H9 (cell line): ENCODE measurements at regions not wholly inside any gene's neighbourhood (a gene's known extent, or its start where the extent isn't known, plus 50 kb on each side); places are given as distances from the start of the nearest gene placed in this dataset.

Experiments
- DNase-seq: peaks from one replicate; pipeline ENCODE4 v3.0.0-alpha.2; 2017
- H2AFZ ChIP-seq: one replicate; pipeline ENCODE4 v1.6.1; 2013; ENCODE audit warnings: mild to moderate bottlenecking, low read length, control low read depth, moderate library complexity
- H2AK5ac ChIP-seq: 2 replicates; pipeline ENCODE4 v1.6.1; 2013; ENCODE audit warnings: low read length, control low read depth, mixed read lengths; ENCODE audit not compliant: insufficient read length
- H2BK120ac ChIP-seq: one replicate; pipeline ENCODE4 v1.6.1; 2013; ENCODE audit warnings: low read depth, mild to moderate bottlenecking, low read length, control low read depth, inconsistent platforms; ENCODE audit not compliant: poor library complexity, severe bottlenecking
- H2BK12ac ChIP-seq: 2 replicates; pipeline ENCODE4 v1.6.1; 2013; ENCODE audit warnings: low read length, control low read depth, mixed read lengths, low read depth; ENCODE audit not compliant: insufficient read length
- H2BK15ac ChIP-seq: 2 replicates; pipeline ENCODE4 v1.6.1; 2013; ENCODE audit warnings: low read depth, low read length, control low read depth
- H2BK20ac ChIP-seq: one replicate; pipeline ENCODE4 v1.6.1; 2013; ENCODE audit warnings: low read depth, mild to moderate bottlenecking, low read length, control low read depth, inconsistent platforms; ENCODE audit not compliant: poor library complexity, severe bottlenecking
- H2BK5ac ChIP-seq: 2 replicates; pipeline ENCODE4 v1.6.1; 2013; ENCODE audit warnings: low read length, control low read depth, mixed read lengths; ENCODE audit not compliant: insufficient read length
- H3K14ac ChIP-seq: 2 replicates; pipeline ENCODE4 v1.6.1; 2013; ENCODE audit warnings: low read length, control low read depth; ENCODE audit not compliant: insufficient read depth
- H3K18ac ChIP-seq: 2 replicates; pipeline ENCODE4 v1.6.1; 2013; ENCODE audit warnings: low read depth, mild to moderate bottlenecking, mixed read lengths, low read length, control low read depth; ENCODE audit not compliant: insufficient read length
- H3K23ac ChIP-seq: 2 replicates; pipeline ENCODE4 v1.6.1; 2013; ENCODE audit warnings: low read length, control low read depth, mixed read lengths, low read depth; ENCODE audit not compliant: insufficient read length
- H3K23me2 ChIP-seq: 2 replicates; pipeline ENCODE4 v1.6.1; 2013; ENCODE audit warnings: low read depth, mild to moderate bottlenecking, mixed read lengths, low read length, control low read depth; ENCODE audit not compliant: insufficient read length, poor library complexity, severe bottlenecking
- H3K27ac ChIP-seq: 2 replicates; pipeline ENCODE4 v1.5.1; 2013; ENCODE audit warnings: low read length, control low read depth, mixed read lengths, low read depth; ENCODE audit not compliant: insufficient read length
- H3K27me3 ChIP-seq: 2 replicates; pipeline ENCODE4 v1.6.1; 2013; ENCODE audit warnings: low read length, control low read depth, inconsistent platforms; ENCODE audit not compliant: insufficient read depth
- H3K4ac ChIP-seq: 2 replicates; pipeline ENCODE4 v1.6.1; 2013; ENCODE audit warnings: low read depth, mild to moderate bottlenecking, control low read depth, inconsistent platforms, low read length, moderate library complexity
- H3K4me1 ChIP-seq: 2 replicates; pipeline ENCODE4 v1.6.1; 2013; ENCODE audit warnings: low read length, control low read depth, inconsistent platforms; ENCODE audit not compliant: insufficient read depth
- H3K4me2 ChIP-seq: 2 replicates; pipeline ENCODE4 v1.6.1; 2013; ENCODE audit warnings: low read length, control low read depth, mixed read lengths; ENCODE audit not compliant: insufficient read length, insufficient read depth
- H3K56ac ChIP-seq: 2 replicates; pipeline ENCODE4 v1.6.1; 2013; ENCODE audit warnings: low read depth, mild to moderate bottlenecking, mixed read lengths, low read length, control low read depth; ENCODE audit not compliant: insufficient read length
- H3K79me1 ChIP-seq: 2 replicates; pipeline ENCODE4 v1.6.1; 2013; ENCODE audit warnings: low read depth, mild to moderate bottlenecking, moderate library complexity, low read length, control low read depth, inconsistent platforms; ENCODE audit not compliant: insufficient read depth, poor library complexity, severe bottlenecking
- H3K79me2 ChIP-seq: 2 replicates; pipeline ENCODE4 v1.6.1; 2013; ENCODE audit warnings: low read length, control low read depth, inconsistent platforms; ENCODE audit not compliant: insufficient read depth
- H3K9ac ChIP-seq: 2 replicates; pipeline ENCODE4 v1.6.1; 2013; ENCODE audit warnings: low read length, control low read depth, mixed read lengths; ENCODE audit not compliant: insufficient read length; ENCODE audit errors: extremely low read depth
- H3K9me3 ChIP-seq: one replicate; pipeline ENCODE4 v1.6.1; 2013; ENCODE audit warnings: low read depth, low read length, inconsistent platforms; ENCODE audit not compliant: control insufficient read depth
- H3T11ph ChIP-seq: one replicate; pipeline ENCODE4 v1.6.1; 2013; ENCODE audit warnings: mild to moderate bottlenecking, low read length, control low read depth, inconsistent platforms
- H4K20me1 ChIP-seq: one replicate; pipeline ENCODE4 v1.6.1; 2013; ENCODE audit not compliant: control insufficient read depth, insufficient read length, insufficient read depth
- H4K5ac ChIP-seq: 2 replicates; pipeline ENCODE4 v1.6.1; 2013; ENCODE audit warnings: low read depth, mild to moderate bottlenecking, mixed read lengths, low read length, control low read depth; ENCODE audit not compliant: insufficient read length
- H4K8ac ChIP-seq: replicated peaks from 2 replicates; pipeline ENCODE4 v1.6.1; 2013; ENCODE audit warnings: low read length, control low read depth, mixed read lengths, low read depth; ENCODE audit not compliant: insufficient read length
- H4K91ac ChIP-seq: 2 replicates; pipeline ENCODE4 v1.6.1; 2013; ENCODE audit warnings: low read depth, mild to moderate bottlenecking, moderate library complexity, mixed read lengths, low read length, control low read depth; ENCODE audit not compliant: insufficient read length
- H3K27ac Mint-ChIP-seq, 3 experiments: 2 replicates in 2 of 3; 3 replicates in 1 of 3; pipeline ENCODE4 v1.8.0; 2020 to 2021; ENCODE audit warnings: mixed read lengths in 3 of 3, mild to moderate bottlenecking in 1 of 3, moderate library complexity in 1 of 3
- H3K27me3 Mint-ChIP-seq: 2 replicates; pipeline ENCODE4 v1.8.0; 2021; ENCODE audit warnings: low read depth, mild to moderate bottlenecking, moderate library complexity, mixed read lengths
- H3K36me3 Mint-ChIP-seq, 3 experiments: 2 replicates in 2 of 3; 3 replicates in 1 of 3; pipeline ENCODE4 v1.8.0; 2020 to 2021; ENCODE audit warnings: low read depth in 3 of 3, mixed read lengths in 3 of 3; ENCODE audit not compliant: insufficient read depth in 1 of 3
- H3K4me1 Mint-ChIP-seq, 2 experiments: 2 replicates each; pipeline ENCODE4 v1.8.0; 2020; ENCODE audit warnings: mixed read lengths in 2 of 2
- H3K4me3 Mint-ChIP-seq, 2 experiments: 2 replicates in 1 of 2; 3 replicates in 1 of 2; pipeline ENCODE4 v1.8.0; 2020 to 2021; ENCODE audit warnings: mild to moderate bottlenecking in 2 of 2, mixed read lengths in 2 of 2, moderate library complexity in 1 of 2
- H3K9me3 Mint-ChIP-seq, 2 experiments: 2 replicates in 1 of 2; 3 replicates in 1 of 2; pipeline ENCODE4 v1.8.0; 2020; ENCODE audit warnings: mild to moderate bottlenecking in 2 of 2, mixed read lengths in 2 of 2, moderate library complexity in 1 of 2
- CTCF ChIP-seq: fragments of 200-600 bp; sonication (generic); conservative IDR thresholded peaks from 3 replicates; pipeline ENCODE4 v1.8.0; 2021; ENCODE audit warnings: antibody characterized with exemption, mild to moderate bottlenecking
- WGBS: extraction: QIAGEN DNeasy Blood & Tissue Kit; methylation state at CpG from one replicate; pipeline ENCODE4 v1.1.7; 2013; ENCODE audit warnings: missing lambda C conversion rate, low lambda C conversion rate, mixed read lengths; ENCODE audit not compliant: insufficient read length; ENCODE audit errors: extremely low coverage; 5-methylcytosine and 5-hydroxymethylcytosine counted together

- no peak overlapping the region for H3K4me3 Mint-ChIP-seq
- no peak overlapping the region for H3T11ph ChIP-seq
- no peaks in the 10 kb centered on the region for H3K23me2 ChIP-seq
- no peak overlapping the region for H4K5ac ChIP-seq
- H3K27ac Mint-ChIP-seq: no peak overlapping the region; a peak in 1 of 7 replicates
- no peak overlapping the region for H3K14ac ChIP-seq
- no peaks in the 10 kb centered on the region for H3K27me3 ChIP-seq
- DNase-seq: no peak
- H3K9ac ChIP-seq: no peak overlapping the region
- WGBS: 100% methylated on average over 2 of the region's 2 CpGs
- H3K4me1 Mint-ChIP-seq: no peaks in the 10 kb centered on the region
- no peak overlapping the region for H4K8ac ChIP-seq
- H3K36me3 Mint-ChIP-seq: peaks cover 0 to 4% (median 0%) of the 10 kb centered on the region in 3 experiments; a peak in 3 of 7 replicates
- no peak overlapping the region for H2BK20ac ChIP-seq
- H2BK12ac ChIP-seq: no peak overlapping the region
- H3K27ac ChIP-seq: no peak overlapping the region
- no peak overlapping the region for H3K18ac ChIP-seq
- peaks cover 0 to 10% of the 10 kb centered on the region in 2 experiments; a peak in 2 of 5 replicates for H3K9me3 Mint-ChIP-seq
- H2AK5ac ChIP-seq: no peak overlapping the region
- no peak overlapping the region for H2AFZ ChIP-seq
- H3K79me2 ChIP-seq: no peaks in the 10 kb centered on the region
- no peaks in the 10 kb centered on the region for H3K27me3 Mint-ChIP-seq
- H3K56ac ChIP-seq: no peak overlapping the region
- no peak overlapping the region for H3K23ac ChIP-seq
- no peaks in the 10 kb centered on the region for H3K4me1 ChIP-seq
- H3K4me2 ChIP-seq: no peak overlapping the region
- TF ChIP-seq CTCF: no peak
- no peaks in the 10 kb centered on the region for H4K20me1 ChIP-seq
- H2BK5ac ChIP-seq: no peak overlapping the region
- no peaks in the 10 kb centered on the region for H3K79me1 ChIP-seq
- H3K9me3 ChIP-seq: no peaks in the 10 kb centered on the region
- H2BK15ac ChIP-seq: no peak overlapping the region
- H4K91ac ChIP-seq: no peak overlapping the region
- H3K4ac ChIP-seq: no peak overlapping the region
- H2BK120ac ChIP-seq: no peak overlapping the region
Measured at GRCh38 chr12:88398031-88398430, 182.2 kb downstream of the KITLG start.
